ENCODE measurements at regions not wholly inside any gene's neighbourhood (a gene's known extent, or its start where the extent isn't known, plus 50 kb on each side); places are given as distances from the start of the nearest gene placed in this dataset.

DNA sequence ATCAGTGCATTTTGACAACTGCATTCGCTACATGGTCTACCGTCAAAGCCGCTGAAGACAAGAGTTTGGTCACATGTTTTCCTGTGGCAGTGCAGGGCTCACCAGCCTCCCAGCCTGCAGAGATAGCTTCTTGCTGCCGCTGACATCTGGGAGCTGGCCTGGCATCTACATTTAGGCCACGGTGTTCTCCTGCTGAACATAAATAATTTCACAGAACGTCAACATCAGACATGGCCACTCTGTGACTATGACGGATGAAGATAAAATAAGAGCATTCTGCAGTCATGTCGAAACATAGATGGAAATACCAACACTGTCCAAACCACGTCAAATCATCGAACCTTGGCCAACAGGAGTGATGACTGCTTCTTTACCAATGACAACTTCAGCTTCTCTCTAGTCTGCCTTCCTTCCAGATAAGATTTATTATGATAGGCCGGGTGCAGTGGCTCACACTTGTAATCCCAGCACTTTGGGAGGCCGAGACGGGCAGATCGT, 91.2 kb downstream of the TNFAIP2 start:
- Histone ChIP-seq H4K20me1 (ENCODE audit: low read depth) (no peaks in the 10 kb centered on the region), H3K9me3 (ENCODE audit: low read depth) (no peaks in the 10 kb centered on the region), H3F3A (ENCODE audit: low read depth) (peaks cover under 1% of the 10 kb centered on the region), H3K27ac (no peak overlapping the region), H3K4me3 (no peak overlapping the region), H3K9ac (no peak overlapping the region), H3K27me3 (peaks cover 16% of the 10 kb centered on the region), H2AFZ (replicated peaks) (no peak overlapping the region), H3K36me3 (no peaks in the 10 kb centered on the region), H3K79me2 (ENCODE audit: low read depth) (no peaks in the 10 kb centered on the region), H3K4me2 (no peak overlapping the region), H3K4me1 (no peaks in the 10 kb centered on the region)
- DNase-seq (ENCODE audit: low spot score): no peak
- Mint-ChIP-seq H3K9me3 (no peaks in the 10 kb centered on the region), H3K4me3 (no peak overlapping the region), H3K27me3 (ENCODE audit: insufficient read depth, low read depth) (peaks cover 16% of the 10 kb centered on the region), H3K36me3 (no peaks in the 10 kb centered on the region), H3K4me1 (peaks cover 1% of the 10 kb centered on the region), H3K27ac (no peak overlapping the region)
- TF ChIP-seq EZH2 (IDR thresholded peaks at IDR 0.05): no peak
- TF ChIP-seq EZH2phosphoT487 (IDR thresholded peaks at IDR 0.05): no peak
- TF ChIP-seq CTCF (IDR thresholded peaks at IDR 0.05): no peak

DNA sequence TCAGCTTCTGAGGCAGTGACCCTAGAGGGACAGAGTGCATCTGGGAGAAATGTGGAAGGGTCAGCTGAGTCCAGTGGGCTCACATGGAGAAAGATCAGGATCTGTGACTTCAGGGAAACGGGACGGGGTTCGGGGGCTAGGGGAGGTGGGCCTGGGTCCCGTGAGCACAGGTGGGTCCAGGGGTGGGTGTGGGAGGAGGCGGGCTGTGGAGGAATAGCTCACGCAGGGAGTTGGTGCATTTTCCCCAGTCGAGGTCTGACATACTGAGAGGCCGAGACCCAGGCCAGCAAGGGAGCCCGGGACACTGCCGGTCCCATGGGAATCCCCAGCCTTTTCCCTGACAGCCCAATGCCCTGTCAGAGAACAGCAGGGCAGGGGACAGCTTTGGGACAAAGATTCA, 93.1 kb downstream of the TNFAIP2 start:
- H3K4me3 Mint-ChIP-seq: no peak overlapping the region
- peaks cover 22% of the 10 kb centered on the region for H3K27me3 Mint-ChIP-seq (ENCODE audit: insufficient read depth, low read depth)
- no peak for TF ChIP-seq CTCF (IDR thresholded peaks at IDR 0.05)
- no peak for TF ChIP-seq EZH2 (IDR thresholded peaks at IDR 0.05)
- TF ChIP-seq EZH2phosphoT487 (IDR thresholded peaks at IDR 0.05): no peak
- Histone ChIP-seq H2AFZ (replicated peaks) (no peak overlapping the region), H3K9ac (no peak overlapping the region), H3K27ac (no peak overlapping the region), H4K20me1 (ENCODE audit: low read depth) (no peaks in the 10 kb centered on the region), H3K4me1 (no peaks in the 10 kb centered on the region), H3K4me2 (no peak overlapping the region), H3K79me2 (ENCODE audit: low read depth) (no peaks in the 10 kb centered on the region), H3F3A (ENCODE audit: low read depth) (peaks cover 4% of the 10 kb centered on the region), H3K27me3 (peaks cover 25% of the 10 kb centered on the region), H3K9me3 (ENCODE audit: low read depth) (no peaks in the 10 kb centered on the region), H3K36me3 (no peaks in the 10 kb centered on the region), H3K4me3 (no peak overlapping the region)
- no peak for DNase-seq (ENCODE audit: low spot score)
- H3K9me3 Mint-ChIP-seq: no peaks in the 10 kb centered on the region
- no peaks in the 10 kb centered on the region for H3K4me1 Mint-ChIP-seq
- H3K36me3 Mint-ChIP-seq: no peaks in the 10 kb centered on the region
- H3K27ac Mint-ChIP-seq: no peak overlapping the region

- no peak overlapping the region for H3K4me2 ChIP-seq
- H3K4me3 Mint-ChIP-seq: no peak overlapping the region
- H3K27ac Mint-ChIP-seq: no peak overlapping the region
- peaks cover 29% of the 10 kb centered on the region for H3K27me3 ChIP-seq
- H3K9me3 Mint-ChIP-seq: no peaks in the 10 kb centered on the region
- no peak overlapping the region for H2AFZ ChIP-seq (replicated peaks)
- H3K9ac ChIP-seq: no peak overlapping the region
- H3K9me3 ChIP-seq (ENCODE audit: low read depth): no peaks in the 10 kb centered on the region
- H4K20me1 ChIP-seq (ENCODE audit: low read depth): no peaks in the 10 kb centered on the region
- H3K4me3 ChIP-seq: no peak overlapping the region
- TF ChIP-seq CTCF (IDR thresholded peaks at IDR 0.05): no peak
- no peak for TF ChIP-seq EZH2 (IDR thresholded peaks at IDR 0.05)
- TF ChIP-seq EZH2phosphoT487 (IDR thresholded peaks at IDR 0.05): no peak
- H3K36me3 Mint-ChIP-seq: no peaks in the 10 kb centered on the region
- H3F3A ChIP-seq (ENCODE audit: low read depth): peaks cover 4% of the 10 kb centered on the region
- no peaks in the 10 kb centered on the region for H3K36me3 ChIP-seq
- no peak for DNase-seq (ENCODE audit: low spot score)
- no peaks in the 10 kb centered on the region for H3K79me2 ChIP-seq (ENCODE audit: low read depth)
- H3K4me1 ChIP-seq: no peaks in the 10 kb centered on the region
- H3K27ac ChIP-seq: no peak overlapping the region
- no peaks in the 10 kb centered on the region for H3K4me1 Mint-ChIP-seq
- H3K27me3 Mint-ChIP-seq (ENCODE audit: insufficient read depth, low read depth): peaks cover 25% of the 10 kb centered on the region
These were observed 93.6 kb downstream of the TNFAIP2 start for GRCh38 chr14:103216857-103217256.
